Bronchial epithelial cell (primary cell): ENCODE measurements at regions not wholly inside any gene's neighbourhood (a gene's known extent, or its start where the extent isn't known, plus 50 kb on each side); places are given as distances from the start of the nearest gene placed in this dataset.
A peak's percentile ranks its signal among the peaks of the same experiment; 100 is the strongest.

Experiments used
- DNase-seq: peaks from one replicate; pipeline ENCODE4 v3.0.0-alpha.2; 2010; ENCODE audit warnings: low read depth
- FAIRE-seq: peaks from 2 replicates; lab custom pipeline; 2011; peaks lifted over from hg19 to GRCh38; lab: Jason Lieb, UNC
- H3K27me3 ChIP-seq: 2 replicates; pipeline ENCODE4 v1.5.1; 2011; ENCODE audit warnings: low read length; ENCODE audit not compliant: control insufficient read depth, insufficient read depth
- H3K36me3 ChIP-seq: 2 replicates; pipeline ENCODE4 v1.5.1; 2011; ENCODE audit warnings: low read length; ENCODE audit not compliant: control insufficient read depth, insufficient read depth
- H3K4me3 ChIP-seq: 2 replicates; pipeline ENCODE4 v1.5.1; 2011; ENCODE audit warnings: mild to moderate bottlenecking, low read depth, low read length, control low read depth
- CTCF ChIP-seq: IDR thresholded peaks from 2 replicates; pipeline ENCODE4 v1.5.1; 2011; ENCODE audit warnings: mild to moderate bottlenecking, moderate library complexity, low read length, control low read depth, inconsistent platforms; ENCODE audit not compliant: insufficient read depth, severe bottlenecking

GRCh38 chr18:53864770-53865169 is 359.7 kb downstream of the MBD2 start:
- Histone ChIP-seq H3K27me3 (no peaks in the 10 kb centered on the region), H3K36me3 (no peaks in the 10 kb centered on the region), H3K4me3 (no peak overlapping the region)
- no peak for FAIRE-seq
- TF ChIP-seq CTCF, result peak; percentile 5
- DNase-seq, result peak; percentile 8

- Histone ChIP-seq H3K27me3 (no peaks in the 10 kb centered on the region), H3K36me3 (no peaks in the 10 kb centered on the region), H3K4me3 (no peak overlapping the region)
- no peak for TF ChIP-seq CTCF
- no peak for DNase-seq
- no peak for FAIRE-seq
These were observed 361.5 kb downstream of the MBD2 start for GRCh38 chr18:53862921-53863320.

GRCh38 chr18:53861185-53861584 is 363.3 kb downstream of the MBD2 start:
- Histone ChIP-seq H3K27me3 (no peaks in the 10 kb centered on the region), H3K4me3 (no peak overlapping the region), H3K36me3 (no peaks in the 10 kb centered on the region)
- no peak for DNase-seq
- TF ChIP-seq CTCF, result no peak
- FAIRE-seq, result no peak

- no peak for FAIRE-seq
- Histone ChIP-seq H3K27me3 (no peaks in the 10 kb centered on the region), H3K4me3 (no peak overlapping the region), H3K36me3 (no peaks in the 10 kb centered on the region)
- no peak for DNase-seq
- no peak for TF ChIP-seq CTCF
These were observed 364.7 kb downstream of the MBD2 start for GRCh38 chr18:53859764-53860163.

GRCh38 chr18:53850902-53851301 is 373.6 kb downstream of the MBD2 start:
- DNase-seq (no peak), FAIRE-seq (no peak)
- H3K27me3 ChIP-seq, result no peaks in the 10 kb centered on the region
- H3K4me3 ChIP-seq, result no peak overlapping the region
- H3K36me3 ChIP-seq, result no peaks in the 10 kb centered on the region
- no peak for TF ChIP-seq CTCF

GRCh38 chr18:53843763-53844162 is 380.7 kb downstream of the MBD2 start:
- no peaks in the 10 kb centered on the region for H3K27me3 ChIP-seq
- no peak for FAIRE-seq
- no peaks in the 10 kb centered on the region for H3K36me3 ChIP-seq
- no peak for DNase-seq
- no peak overlapping the region for H3K4me3 ChIP-seq
- TF ChIP-seq CTCF, result no peak
